ENCODE measurements at regions not wholly inside any gene's neighbourhood (a gene's known extent, or its start where the extent isn't known, plus 50 kb on each side); places are given as distances from the start of the nearest gene placed in this dataset.
"Not testable (repeated sequence)": the region's sequence is repeated elsewhere in the genome, so short reads cannot be mapped to it uniquely, and the experiment has no call there.

GRCh38 chr3:167033866-167034265 is 346.2 kb downstream of the ZBBX start:
- H3K4me1 ChIP-seq (ENCODE audit: control insufficient read depth, insufficient read depth, low read length) = no peaks in the 10 kb centered on the region
- no peaks in the 10 kb centered on the region for H3K36me3 ChIP-seq (ENCODE audit: control insufficient read depth, insufficient read depth, low read length)
- no peaks in the 10 kb centered on the region for H3K9me3 ChIP-seq (ENCODE audit: control insufficient read depth, insufficient read depth, low read length)
- no peak overlapping the region for H3K4me3 ChIP-seq (ENCODE audit: low read depth, low read length)
- H3K9ac ChIP-seq (ENCODE audit: low read depth, low read length) = no peak overlapping the region
- H3K27me3 ChIP-seq (ENCODE audit: control insufficient read depth, insufficient read depth, low read length) = no peaks in the 10 kb centered on the region

DNA sequence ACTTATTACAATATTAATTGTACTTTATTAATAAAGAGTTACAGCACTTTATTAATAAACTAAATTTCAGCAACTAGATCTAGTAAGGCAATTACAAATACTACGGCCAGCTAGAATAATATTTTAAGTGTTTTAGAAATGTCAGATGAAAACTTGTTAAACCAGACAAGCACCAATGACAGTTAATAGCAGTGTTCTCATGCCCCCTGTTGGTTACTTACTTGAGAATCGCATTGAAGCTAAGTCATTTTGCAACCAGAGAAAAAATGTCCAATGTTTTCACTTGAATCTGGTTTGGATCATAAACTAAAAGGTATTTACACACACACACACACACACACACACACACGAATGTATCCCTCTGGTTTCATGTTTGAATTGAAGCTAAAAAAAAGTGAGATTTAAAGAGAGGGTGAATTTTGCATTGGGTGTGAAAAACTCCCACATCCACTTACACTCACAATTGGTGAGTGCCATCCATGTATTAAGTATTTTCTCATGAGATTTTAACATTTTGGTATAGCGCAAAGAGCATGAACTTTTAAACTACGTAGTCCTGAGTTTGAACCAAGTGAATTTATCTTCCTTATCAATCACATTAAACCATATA is 347.7 kb downstream of the ZBBX start:
- Histone ChIP-seq H3K9me3 (ENCODE audit: control insufficient read depth, insufficient read depth, low read length) (no peaks in the 10 kb centered on the region), H3K9ac (ENCODE audit: low read depth, low read length) (no peak overlapping the region), H3K36me3 (ENCODE audit: control insufficient read depth, insufficient read depth, low read length) (no peaks in the 10 kb centered on the region), H3K4me3 (ENCODE audit: low read depth, low read length) (no peak overlapping the region), H3K4me1 (ENCODE audit: control insufficient read depth, insufficient read depth, low read length) (no peaks in the 10 kb centered on the region), H3K27me3 (ENCODE audit: control insufficient read depth, insufficient read depth, low read length) (no peaks in the 10 kb centered on the region)

GRCh38 chr3:167031364-167032049 is 348.6 kb downstream of the ZBBX start:
- H3K9me3 ChIP-seq (ENCODE audit: control insufficient read depth, insufficient read depth, low read length) = no peaks in the 10 kb centered on the region
- no peaks in the 10 kb centered on the region for H3K4me1 ChIP-seq (ENCODE audit: control insufficient read depth, insufficient read depth, low read length)
- H3K4me3 ChIP-seq (ENCODE audit: low read depth, low read length) = no peak overlapping the region
- no peaks in the 10 kb centered on the region for H3K36me3 ChIP-seq (ENCODE audit: control insufficient read depth, insufficient read depth, low read length)
- no peak overlapping the region for H3K9ac ChIP-seq (ENCODE audit: low read depth, low read length)
- H3K27me3 ChIP-seq (ENCODE audit: control insufficient read depth, insufficient read depth, low read length) = no peaks in the 10 kb centered on the region

GRCh38 chr3:167030082-167030725 is 349.9 kb downstream of the ZBBX start:
- Histone ChIP-seq H3K9me3 (ENCODE audit: control insufficient read depth, insufficient read depth, low read length) (no peaks in the 10 kb centered on the region), H3K9ac (ENCODE audit: low read depth, low read length) (no peak overlapping the region), H3K36me3 (ENCODE audit: control insufficient read depth, insufficient read depth, low read length) (no peaks in the 10 kb centered on the region), H3K4me1 (ENCODE audit: control insufficient read depth, insufficient read depth, low read length) (no peaks in the 10 kb centered on the region), H3K27me3 (ENCODE audit: control insufficient read depth, insufficient read depth, low read length) (no peaks in the 10 kb centered on the region), H3K4me3 (ENCODE audit: low read depth, low read length) (no peak overlapping the region)

DNA sequence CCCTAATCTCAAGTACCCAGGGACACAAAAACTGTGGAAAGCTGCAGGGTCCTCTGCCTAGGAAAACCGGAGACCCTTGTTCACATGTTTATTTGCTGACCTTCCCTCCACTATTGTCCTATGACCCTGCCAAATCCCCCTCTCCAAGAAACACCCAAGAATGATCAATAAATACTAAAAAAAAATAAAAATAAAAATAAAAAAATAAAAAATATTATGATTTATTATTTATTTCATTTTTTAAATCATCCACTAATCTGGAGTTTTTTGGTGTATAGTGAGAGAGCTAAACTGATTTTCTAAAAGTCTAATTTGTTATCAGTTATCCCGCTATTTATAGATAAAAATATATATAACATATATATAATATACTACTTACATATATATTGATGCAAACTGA is 360.6 kb downstream of the ZBBX start:
- H3K9ac ChIP-seq (ENCODE audit: low read depth, low read length); H3K4me3 ChIP-seq (ENCODE audit: low read depth, low read length); H3K27me3 ChIP-seq (ENCODE audit: control insufficient read depth, insufficient read depth, low read length); H3K4me1 ChIP-seq (ENCODE audit: control insufficient read depth, insufficient read depth, low read length); H3K36me3 ChIP-seq (ENCODE audit: control insufficient read depth, insufficient read depth, low read length); H3K9me3 ChIP-seq (ENCODE audit: control insufficient read depth, insufficient read depth, low read length): not testable (repeated sequence)

- H3K36me3 ChIP-seq (ENCODE audit: control insufficient read depth, insufficient read depth, low read length); H3K4me1 ChIP-seq (ENCODE audit: control insufficient read depth, insufficient read depth, low read length); H3K9me3 ChIP-seq (ENCODE audit: control insufficient read depth, insufficient read depth, low read length); H3K4me3 ChIP-seq (ENCODE audit: low read depth, low read length); H3K9ac ChIP-seq (ENCODE audit: low read depth, low read length); H3K27me3 ChIP-seq (ENCODE audit: control insufficient read depth, insufficient read depth, low read length): not testable (repeated sequence)
Measured at GRCh38 chr3:167018591-167019111, 361.4 kb downstream of the ZBBX start.

- H3K36me3 ChIP-seq (ENCODE audit: control insufficient read depth, insufficient read depth, low read length) = no peaks in the 10 kb centered on the region
- no peaks in the 10 kb centered on the region for H3K9me3 ChIP-seq (ENCODE audit: control insufficient read depth, insufficient read depth, low read length)
- H3K9ac ChIP-seq (ENCODE audit: low read depth, low read length) = no peak overlapping the region
- no peak overlapping the region for H3K4me3 ChIP-seq (ENCODE audit: low read depth, low read length)
- H3K27me3 ChIP-seq (ENCODE audit: control insufficient read depth, insufficient read depth, low read length) = no peaks in the 10 kb centered on the region
- H3K4me1 ChIP-seq (ENCODE audit: control insufficient read depth, insufficient read depth, low read length) = no peaks in the 10 kb centered on the region
Measured at GRCh38 chr3:167012691-167013090, 367.4 kb downstream of the ZBBX start.

DNA sequence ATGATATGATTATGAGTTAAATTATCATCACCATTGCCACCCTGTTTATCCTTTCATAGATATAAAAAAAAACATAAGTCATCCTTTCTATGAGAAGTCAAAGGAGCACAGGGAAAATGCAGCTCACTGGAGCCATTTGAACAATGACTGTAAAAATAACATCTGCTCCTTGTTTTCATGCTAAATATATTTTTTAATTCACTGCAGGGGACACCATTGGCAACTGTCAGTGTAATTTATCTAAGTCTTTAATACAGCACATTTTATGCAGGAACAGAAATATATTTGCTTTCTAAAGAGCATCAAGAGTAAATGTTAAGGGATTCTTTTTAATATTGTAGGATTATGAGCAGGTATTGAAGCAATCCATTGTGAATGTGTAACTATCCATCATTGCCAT is 371.3 kb downstream of the ZBBX start:
- H3K9ac ChIP-seq (ENCODE audit: low read depth, low read length) = no peak overlapping the region
- H3K4me1 ChIP-seq (ENCODE audit: control insufficient read depth, insufficient read depth, low read length) = no peaks in the 10 kb centered on the region
- H3K27me3 ChIP-seq (ENCODE audit: control insufficient read depth, insufficient read depth, low read length) = no peaks in the 10 kb centered on the region
- no peaks in the 10 kb centered on the region for H3K9me3 ChIP-seq (ENCODE audit: control insufficient read depth, insufficient read depth, low read length)
- no peak overlapping the region for H3K4me3 ChIP-seq (ENCODE audit: low read depth, low read length)
- no peaks in the 10 kb centered on the region for H3K36me3 ChIP-seq (ENCODE audit: control insufficient read depth, insufficient read depth, low read length)

DNA sequence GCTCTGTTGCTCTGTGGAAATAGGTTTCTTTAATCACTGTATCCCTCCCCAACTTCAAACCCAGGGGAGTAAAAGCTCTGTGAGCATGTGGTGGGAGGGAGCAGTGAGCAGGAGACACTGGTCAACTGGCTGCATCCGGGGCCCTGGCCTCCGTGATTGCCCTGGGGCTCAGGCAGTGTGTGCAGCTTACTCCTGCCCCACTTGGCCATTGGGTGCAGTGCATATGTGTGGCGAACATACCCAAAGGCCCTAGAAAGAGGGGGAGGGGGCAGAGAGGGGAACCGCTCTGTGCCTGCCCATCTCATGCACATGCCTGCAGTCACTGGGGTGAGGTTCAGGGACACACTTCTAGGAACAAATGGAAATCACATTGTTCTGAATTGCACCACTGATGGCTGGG is 378.7 kb downstream of the ZBBX start:
- Histone ChIP-seq H3K9me3 (ENCODE audit: control insufficient read depth, insufficient read depth, low read length) (no peaks in the 10 kb centered on the region), H3K9ac (ENCODE audit: low read depth, low read length) (no peak overlapping the region)

DNA sequence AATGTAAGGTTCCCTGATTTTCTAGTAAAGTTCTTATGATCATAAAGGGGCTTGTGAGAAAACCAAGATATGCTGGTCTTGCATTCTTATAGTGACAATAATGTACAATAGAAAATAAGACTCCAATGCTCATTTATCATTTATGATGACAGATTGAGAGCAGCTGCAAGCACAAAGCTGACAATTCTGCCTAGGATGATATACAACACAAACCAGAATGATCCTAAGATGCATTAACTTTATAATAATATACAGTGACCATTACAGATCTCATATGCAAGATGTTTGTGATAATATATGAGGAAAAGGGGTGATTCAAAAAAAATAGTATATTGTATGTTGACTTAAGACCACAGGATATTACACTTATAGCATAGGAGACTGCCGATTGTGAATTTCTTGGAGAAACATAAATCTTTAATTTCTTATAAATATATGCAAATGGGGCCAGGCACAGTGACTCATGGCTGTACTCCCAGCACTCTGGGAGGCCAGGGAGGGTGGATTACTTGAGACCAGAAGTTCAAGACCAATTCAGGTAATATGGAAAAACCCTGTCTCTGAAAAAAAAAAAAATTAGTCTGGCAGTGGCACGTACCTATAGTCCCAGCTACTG is 387.0 kb downstream of the ZBBX start:
- Histone ChIP-seq H3K27me3 (ENCODE audit: control insufficient read depth, insufficient read depth, low read length) (no peaks in the 10 kb centered on the region), H3K4me1 (ENCODE audit: control insufficient read depth, insufficient read depth, low read length) (no peaks in the 10 kb centered on the region), H3K9me3 (ENCODE audit: control insufficient read depth, insufficient read depth, low read length) (no peaks in the 10 kb centered on the region)

More for the DNA sequence above, 378.7 kb downstream of the ZBBX start:
- Histone ChIP-seq H3K36me3 (ENCODE audit: control insufficient read depth, insufficient read depth, low read length) (no peaks in the 10 kb centered on the region), H3K27me3 (ENCODE audit: control insufficient read depth, insufficient read depth, low read length) (no peaks in the 10 kb centered on the region), H3K4me1 (ENCODE audit: control insufficient read depth, insufficient read depth, low read length) (no peaks in the 10 kb centered on the region), H3K4me3 (ENCODE audit: low read depth, low read length) (no peak overlapping the region)

DNA sequence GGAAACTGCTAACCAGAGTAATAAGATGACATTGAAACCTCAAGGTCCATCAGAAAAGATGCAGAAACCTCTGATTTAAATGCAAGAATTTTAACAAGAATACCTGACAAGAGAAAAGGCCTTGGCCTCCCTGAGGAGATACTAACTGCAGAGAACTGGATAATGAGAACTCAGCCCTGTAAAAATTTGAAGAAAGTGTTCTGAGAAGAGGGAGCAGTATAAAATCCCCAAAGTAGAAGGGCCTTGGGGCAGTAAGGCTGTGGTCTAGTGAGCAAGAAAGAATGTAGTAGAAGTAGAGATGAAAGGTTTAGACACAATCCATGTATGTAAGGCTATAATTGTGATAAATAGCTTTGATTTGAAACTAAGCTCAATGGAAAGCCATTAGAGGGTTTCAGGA is 394.1 kb downstream of the ZBBX start:
- H3K27me3 ChIP-seq (ENCODE audit: control insufficient read depth, insufficient read depth, low read length) = no peaks in the 10 kb centered on the region

More for the DNA sequence above, 387.0 kb downstream of the ZBBX start:
- Histone ChIP-seq H3K36me3 (ENCODE audit: control insufficient read depth, insufficient read depth, low read length) (no peaks in the 10 kb centered on the region), H3K9ac (ENCODE audit: low read depth, low read length) (no peak overlapping the region), H3K4me3 (ENCODE audit: low read depth, low read length) (no peak overlapping the region)

More for the DNA sequence above, 394.1 kb downstream of the ZBBX start:
- Histone ChIP-seq H3K4me3 (ENCODE audit: low read depth, low read length) (no peak overlapping the region), H3K36me3 (ENCODE audit: control insufficient read depth, insufficient read depth, low read length) (no peaks in the 10 kb centered on the region), H3K9me3 (ENCODE audit: control insufficient read depth, insufficient read depth, low read length) (no peaks in the 10 kb centered on the region), H3K9ac (ENCODE audit: low read depth, low read length) (no peak overlapping the region), H3K4me1 (ENCODE audit: control insufficient read depth, insufficient read depth, low read length) (no peaks in the 10 kb centered on the region)
